NAMALWA (cell line): ENCODE measurements at regions not wholly inside any gene's neighbourhood (a gene's known extent, or its start where the extent isn't known, plus 50 kb on each side); places are given as distances from the start of the nearest gene placed in this dataset.

ENCODE experiments used
- DNase-seq: peaks from one replicate; pipeline ENCODE4 v3.0.0-alpha.2; 2015; ENCODE audit warnings: low spot score

DNA sequence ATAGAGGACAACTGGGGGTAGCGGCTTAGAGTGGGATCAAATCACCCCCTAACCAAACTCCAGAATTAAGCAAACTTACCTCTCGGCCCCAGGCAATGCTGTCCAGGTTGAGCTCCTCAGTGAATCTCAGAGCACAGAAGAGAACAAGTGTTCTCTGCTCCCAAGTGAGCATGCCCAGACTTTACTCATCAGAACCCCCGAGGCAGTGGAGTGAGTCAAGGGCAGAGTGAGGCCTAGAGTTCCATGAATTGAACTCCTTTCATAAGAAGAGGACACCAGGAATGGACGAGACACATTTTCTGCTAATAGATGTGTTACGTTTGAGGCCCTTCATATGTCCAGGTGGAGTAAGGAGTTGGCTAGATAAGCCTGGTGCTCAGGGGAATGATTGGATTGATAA is 134.0 kb upstream of the DTNBP1 start:
- DNase-seq = no peak

DNA sequence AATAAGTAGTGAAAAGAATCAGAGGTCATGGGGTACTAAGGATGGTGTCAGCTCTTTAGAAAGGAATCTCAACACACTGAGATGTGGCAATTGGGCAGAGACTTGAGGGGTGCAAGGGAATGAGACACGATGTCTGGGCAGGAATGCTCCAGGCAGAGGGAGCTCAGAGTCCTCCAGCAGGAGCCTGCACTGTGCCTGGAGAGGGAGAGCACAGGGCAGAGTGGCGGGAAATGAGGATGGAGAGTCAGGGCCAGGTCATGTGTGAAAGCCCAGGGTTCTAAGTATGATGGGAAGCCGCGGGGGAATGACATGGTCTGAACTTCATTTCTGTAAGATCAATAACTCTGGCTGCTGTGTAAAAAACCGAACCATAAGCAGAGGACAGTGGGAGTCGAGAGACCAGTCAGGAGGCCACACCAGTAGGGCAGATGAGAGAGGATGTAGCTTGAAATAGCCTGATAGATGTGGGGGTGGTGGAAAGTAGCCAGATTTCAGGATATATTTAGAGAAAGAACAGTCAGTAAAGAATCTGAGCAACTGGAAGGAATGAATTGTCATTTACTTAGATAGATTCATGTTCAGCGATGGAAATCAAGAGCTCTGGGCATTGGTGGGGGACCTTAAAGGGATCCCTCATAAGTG is 133.4 kb upstream of the DTNBP1 start:
- no peak for DNase-seq

DNA sequence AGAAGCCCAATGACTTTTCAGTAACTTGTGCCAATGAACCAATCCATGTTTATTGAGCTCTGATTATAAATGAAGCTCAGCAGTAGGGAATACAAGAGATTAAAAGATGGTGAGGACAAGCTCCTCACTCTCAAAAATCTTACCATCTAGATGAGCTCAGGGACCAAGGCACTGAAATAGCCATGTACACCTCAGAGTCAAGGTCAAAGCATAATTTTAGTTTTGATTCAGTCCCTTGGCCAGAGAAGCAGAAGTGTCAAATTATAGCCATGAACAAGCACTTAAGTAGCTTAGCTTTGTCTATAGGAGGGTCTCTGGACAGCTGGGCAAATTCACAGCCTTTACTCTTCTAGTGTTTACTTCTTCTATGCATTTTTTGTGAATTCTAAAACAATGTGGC is 131.0 kb upstream of the DTNBP1 start:
- DNase-seq = no peak

DNA sequence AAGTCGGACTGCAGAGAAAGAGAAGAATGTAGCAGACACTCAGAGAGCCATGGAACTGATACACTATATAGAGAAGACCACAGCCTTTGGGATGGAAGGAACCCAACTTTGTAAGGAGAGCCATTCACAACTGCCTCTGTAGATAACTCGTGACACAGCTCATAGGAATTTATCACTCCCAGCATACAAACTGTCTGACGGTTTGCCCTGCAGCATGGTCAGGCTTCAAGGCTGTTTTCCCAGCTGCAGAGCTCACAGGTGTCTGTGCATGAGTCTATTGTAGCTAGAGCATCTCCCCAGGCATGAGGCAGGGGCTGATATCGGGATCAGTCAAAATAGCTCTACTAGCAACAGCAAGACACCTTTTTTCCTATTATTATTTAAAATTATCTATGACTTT is 130.5 kb upstream of the DTNBP1 start:
- DNase-seq = no peak

DNA sequence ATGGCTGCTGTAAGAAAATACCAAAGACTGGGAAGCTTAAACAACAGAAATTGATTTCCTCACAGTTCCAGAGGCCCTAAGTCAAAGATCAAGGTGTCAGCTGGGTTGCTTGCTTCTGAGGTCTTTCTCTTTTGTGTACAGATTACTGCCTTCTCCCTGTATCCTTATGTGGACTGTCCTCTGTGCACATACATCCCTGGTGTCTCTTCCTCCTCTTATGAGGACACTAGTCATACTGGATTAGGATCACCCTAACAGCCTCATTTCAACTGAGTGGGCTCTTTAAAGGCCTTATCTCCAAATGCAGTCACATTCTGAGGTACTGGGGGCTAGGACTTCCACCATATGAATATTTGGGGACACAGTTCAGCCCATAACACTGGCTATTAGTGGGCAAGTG is 130.0 kb upstream of the DTNBP1 start:
- no peak for DNase-seq

DNA sequence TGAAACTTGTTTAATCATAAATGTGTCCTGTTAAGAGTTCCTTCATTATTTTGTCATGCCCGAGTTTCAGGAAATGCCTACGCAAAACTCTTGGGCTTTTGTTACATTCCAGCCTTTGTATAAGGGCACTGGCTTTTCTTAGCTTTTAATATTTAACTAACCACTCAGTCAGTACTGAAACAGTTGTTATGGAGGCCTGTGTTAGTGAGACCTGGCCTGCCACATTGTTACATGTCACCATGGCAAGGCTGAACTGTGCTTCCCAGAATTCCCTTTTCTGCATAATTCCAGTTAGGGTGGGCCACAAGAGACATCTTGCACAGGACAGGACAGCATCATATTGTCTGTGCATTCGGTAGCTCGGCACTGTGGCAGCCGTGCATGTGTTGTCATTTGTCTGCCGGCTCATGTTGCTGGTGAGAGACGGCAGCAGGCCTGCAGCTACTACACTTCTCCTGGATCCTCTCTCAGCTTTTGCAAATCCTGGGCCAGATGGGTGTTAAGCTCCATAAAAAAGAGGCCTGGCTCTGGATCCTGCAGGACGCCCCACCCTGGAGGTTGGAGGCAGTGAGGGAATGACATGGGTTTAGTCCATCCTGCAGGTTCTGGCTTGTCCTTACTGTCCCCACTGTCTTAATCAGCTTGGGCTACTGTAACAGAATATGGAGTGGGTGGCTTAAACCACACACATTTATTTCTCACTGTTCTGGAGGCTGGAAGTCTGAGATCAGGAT is 128.8 kb upstream of the DTNBP1 start:
- DNase-seq = no peak

DNA sequence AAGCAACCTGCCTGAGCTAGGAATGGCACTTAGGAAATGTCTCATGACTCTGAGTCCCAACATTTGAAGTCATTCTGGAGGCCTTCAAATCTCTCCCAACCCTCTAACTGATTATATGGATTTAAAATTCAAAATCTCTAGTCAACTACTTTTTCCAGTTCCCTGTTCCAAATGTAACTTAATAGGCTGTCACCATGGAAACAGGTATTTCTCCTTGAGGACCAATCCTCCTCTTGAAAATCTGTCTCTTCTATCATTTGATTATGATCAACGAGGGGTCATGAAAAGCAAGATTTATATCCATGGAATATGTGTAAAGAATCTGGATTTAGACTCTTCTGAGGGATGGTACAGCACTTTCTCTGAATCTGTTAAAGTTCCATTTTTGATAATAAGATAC is 127.3 kb upstream of the DTNBP1 start:
- no peak for DNase-seq

DNA sequence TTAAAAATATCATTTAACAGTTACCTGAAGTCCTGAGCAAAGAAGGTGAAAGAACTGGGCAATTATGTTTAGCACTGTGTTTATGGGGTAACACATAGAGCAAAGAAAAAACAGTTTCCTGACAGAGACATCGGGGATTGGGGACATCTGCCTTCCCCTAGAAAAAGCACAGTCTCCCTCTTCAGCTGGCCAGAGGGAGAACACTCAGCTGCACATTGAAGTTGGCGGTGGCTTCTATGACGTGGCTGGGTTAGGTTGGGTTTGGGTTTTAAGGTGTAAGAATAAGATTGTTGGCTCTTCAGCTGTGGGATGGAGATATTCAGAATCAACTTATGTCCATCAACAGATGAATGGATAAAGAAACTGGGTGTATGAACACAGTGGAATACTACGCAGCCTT is 124.0 kb upstream of the DTNBP1 start:
- DNase-seq = no peak

DNA sequence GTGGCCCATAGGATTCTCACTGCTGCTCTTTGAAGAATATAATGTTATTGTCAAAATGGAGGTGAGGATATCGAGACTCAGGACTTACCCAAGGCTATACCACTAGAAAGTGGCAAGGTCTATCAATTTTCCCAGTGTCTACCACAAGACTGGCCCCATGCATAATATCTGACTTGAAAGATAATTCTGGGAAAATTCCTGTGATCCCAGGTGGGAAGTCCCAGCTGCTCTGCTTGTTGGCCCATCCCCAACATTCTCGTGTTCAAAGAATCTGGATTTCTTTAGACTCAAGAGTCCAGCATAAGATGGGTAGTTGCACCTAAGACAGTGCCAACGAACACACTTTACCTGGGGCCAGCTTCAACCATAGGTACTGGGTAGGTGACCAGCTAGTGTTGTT is 120.7 kb upstream of the DTNBP1 start:
- DNase-seq = no peak

DNA sequence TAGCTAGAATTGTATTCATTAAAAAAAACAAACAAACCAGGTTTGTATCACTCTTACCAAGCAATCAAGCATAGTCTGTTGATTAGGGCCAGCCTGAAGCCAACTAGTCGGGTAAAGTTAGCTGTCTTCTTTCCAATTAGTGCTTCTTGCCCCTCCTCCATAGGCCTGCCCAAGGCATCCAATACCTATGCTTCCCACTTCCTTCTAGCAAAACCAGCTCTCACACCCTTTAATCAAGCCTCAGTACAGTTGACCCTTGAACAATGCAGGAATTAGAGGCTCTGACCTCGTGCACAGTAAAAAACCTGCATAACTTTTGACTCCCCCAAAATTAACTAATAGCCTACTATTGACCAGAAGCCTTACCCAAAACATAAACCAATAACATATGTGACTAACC is 119.1 kb upstream of the DTNBP1 start:
- no peak for DNase-seq

DNA sequence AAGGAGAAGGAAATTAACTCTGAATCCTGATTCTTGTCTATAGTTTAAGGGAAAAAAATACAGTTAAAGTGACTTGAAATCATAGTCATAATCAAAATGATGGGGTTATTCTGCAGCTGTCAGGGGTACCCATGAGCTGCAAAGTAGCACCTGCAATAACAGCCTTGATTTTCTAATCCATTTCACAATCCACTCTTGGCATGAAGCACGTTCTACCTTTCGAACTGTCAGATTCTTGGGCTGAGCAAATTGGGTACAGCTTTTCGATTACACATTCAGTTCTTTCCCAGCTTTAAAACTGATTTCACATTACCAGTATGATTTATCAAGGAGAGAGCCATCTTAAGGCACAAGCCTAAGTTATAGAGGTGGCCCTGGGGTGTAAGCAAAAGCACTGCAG is 118.5 kb upstream of the DTNBP1 start:
- DNase-seq = no peak

DNA sequence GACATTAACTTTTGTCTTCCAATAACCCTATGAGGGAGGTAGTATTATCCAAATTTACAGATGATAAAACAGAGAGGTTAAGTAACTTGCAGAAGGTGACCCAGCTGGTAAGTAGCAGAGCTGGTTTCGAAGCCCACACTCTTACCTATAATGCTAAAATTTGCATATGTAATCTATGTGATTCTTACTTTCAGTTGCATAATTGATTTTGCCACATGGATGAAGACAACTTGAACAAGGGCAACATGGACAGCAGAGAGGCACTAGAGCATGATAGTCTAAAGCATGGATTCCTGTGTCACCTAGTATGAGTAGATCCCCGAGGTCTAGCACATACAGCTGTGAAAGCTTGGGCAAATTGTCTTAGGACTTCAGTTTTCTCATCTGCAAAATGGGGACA is 117.6 kb upstream of the DTNBP1 start:
- no peak for DNase-seq

DNA sequence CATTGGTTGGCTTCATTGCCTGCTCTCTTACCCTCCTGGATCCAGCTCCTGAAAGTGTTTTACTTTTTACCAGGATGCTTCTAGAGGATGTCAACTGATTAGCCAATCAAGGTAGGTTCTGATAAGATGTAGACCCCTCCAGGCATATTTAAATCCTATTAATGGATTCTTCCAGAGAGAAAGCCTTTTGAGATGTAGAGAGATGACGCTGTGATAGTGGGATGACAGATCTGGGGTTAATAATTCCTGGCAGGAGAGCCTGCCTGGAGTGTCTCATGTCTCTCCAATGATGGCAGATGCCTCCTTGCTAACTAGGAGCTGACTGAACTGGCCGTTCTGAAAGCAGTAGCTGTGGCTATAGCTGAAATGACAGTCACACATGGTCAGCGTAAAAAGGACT is 116.9 kb upstream of the DTNBP1 start:
- no peak for DNase-seq

DNA sequence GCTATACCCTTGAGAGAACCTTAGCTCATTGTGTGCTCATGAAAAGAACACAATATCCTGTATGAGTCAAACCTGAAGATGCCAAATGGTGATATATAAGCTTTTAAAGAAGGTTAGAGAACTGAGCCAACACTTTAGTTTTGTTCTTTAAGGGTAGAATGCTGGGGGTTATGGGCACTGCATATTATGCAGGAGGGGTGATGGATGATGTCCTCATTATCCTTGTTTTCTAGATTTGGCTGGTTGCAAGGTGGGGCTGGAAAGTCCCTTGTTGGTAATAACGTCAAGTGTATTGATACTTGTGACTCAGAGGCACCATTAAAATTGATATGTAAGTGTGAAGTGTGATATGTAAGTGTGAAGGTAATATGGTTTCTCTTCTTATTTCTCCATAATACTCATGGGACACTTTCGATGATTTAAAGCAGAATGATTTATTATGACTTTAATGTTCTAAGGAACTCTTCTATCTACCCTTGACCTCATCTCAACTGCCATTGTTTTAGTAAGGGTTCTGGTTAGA is 113.7 kb upstream of the DTNBP1 start:
- no peak for DNase-seq

DNA sequence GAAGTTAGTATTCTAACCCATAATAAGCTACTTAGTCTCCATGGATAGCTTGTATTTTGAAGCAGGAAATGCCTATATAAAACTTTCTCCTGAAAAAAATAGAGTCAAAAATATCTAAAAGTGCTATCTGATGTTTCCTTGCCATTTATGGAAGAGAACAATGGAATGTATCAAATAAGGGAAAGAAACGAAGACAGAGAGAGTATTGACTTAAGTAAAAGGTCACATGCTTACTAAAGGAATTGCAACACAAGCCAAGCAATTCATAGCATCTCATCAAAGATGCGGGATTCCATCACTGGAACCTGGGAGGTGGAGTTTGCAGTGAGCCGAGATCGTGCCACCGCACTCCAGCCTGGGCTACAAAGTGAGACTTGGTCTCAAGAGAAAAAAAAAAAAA is 112.9 kb upstream of the DTNBP1 start:
- DNase-seq = no peak

DNA sequence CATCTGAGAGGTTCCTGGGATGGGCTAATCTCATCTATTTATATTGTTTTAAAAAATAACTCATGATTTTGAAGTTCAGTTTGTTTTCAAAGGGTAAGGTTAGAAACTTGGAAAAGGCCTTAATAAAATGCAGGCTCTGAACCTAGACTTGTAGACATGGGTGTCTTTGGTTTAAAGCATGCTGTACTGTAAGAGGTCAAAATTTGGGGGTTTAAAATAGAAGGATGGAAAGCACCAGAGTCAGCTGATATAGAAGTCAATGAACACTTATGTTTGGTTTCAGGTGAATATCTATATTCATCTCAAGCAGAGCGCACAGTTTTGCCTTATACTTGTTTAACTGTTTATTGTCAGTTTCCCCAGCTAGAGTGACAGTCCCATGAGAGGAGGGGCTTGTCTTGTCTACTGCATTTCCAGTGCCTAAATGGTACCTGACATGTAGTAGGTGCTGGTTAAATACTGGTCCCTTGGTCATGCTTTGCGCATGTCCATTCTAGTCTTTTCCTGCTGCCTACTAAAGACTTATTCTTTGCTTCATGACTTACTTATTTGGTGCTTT is 112.3 kb upstream of the DTNBP1 start:
- DNase-seq = no peak

DNA sequence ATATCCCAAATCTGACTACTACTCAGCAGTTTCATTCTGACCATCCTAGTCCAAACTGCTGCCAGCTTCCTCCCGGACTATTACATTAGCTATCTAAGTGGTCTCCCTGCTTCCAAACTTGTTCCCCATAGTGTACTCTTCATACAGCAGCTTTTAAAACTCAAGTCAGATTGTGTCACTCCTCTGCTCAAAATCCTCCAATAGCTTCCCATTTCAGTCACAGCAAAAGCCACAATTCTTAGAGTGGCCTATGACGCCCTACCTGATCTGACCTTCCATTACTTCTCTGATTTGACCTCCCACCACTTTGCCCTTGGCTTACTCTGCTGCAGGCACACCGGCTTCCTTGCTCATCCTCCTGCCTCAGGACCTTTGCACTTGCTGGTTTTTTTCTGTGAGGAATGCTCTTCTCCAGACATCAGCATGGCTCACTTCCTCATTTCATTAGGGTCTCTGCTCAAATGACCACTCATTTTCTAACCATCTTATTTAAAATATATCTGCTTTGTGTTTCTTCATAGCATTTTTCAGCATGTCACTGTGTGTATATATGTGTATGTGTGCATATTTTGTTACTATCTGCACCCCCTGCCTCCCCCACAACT is 111.1 kb upstream of the DTNBP1 start:
- DNase-seq = no peak

DNA sequence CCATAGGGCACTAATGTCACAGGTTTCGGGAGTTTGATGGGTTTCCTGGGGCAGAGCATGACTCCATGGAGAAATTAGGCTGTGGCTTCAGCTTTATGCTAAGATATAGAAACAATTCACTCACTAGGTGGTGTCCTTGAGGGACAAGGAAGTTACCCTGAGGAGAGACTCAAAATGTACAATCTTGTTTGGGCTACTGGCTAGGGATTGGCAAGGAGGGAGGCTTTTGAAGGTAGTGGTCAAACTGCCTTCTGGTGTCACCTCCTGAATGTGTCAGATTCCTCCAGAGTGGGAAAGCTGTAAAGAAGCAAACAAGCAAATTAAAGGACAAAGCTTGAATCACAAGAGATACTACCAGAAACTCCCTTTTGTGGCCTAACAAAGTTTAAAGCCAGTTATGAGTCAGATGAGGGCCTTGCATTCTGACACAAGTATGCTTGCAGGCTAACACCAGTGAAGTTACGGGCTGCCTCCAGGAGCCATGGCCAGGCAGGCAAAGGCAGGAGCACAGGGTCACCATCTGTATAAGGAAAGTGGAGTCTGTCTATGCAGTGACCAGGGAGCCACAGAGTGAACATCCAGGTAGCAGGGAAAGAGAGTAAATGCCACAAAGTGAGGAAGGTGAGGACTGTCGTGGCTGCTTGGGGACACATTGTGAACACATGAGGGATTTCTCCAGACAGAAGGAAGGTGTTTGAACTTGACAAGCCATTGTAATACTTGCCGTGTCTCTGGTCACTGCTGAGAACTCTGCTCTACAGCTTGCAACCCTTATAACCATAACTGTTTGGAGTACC is 107.7 kb upstream of the DTNBP1 start:
- peak; percentile 5 for DNase-seq

DNA sequence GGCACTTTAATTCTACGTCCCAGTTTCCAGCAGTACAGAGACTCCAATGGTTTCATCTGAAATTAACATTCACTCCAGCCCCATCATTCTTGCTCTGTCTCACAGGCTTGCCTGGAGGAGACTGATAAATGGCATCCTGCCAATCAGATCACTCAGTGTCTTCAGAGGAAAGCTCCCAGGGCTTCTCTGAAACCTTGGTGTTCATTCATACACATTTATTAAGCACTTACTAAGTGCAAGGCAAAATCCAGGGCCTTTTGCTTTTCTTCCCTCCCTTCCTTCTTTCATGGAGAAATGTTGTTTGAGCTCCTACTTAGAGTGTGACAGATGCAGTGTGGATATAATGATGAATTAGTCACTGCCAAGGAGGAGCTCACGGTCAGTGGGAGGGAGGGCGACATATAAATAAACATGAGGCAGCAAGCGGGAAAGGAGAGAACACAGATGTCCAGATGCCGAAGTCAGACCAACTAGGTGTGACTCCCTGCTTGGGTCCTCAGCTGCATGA is 106.7 kb upstream of the DTNBP1 start:
- DNase-seq = no peak

DNA sequence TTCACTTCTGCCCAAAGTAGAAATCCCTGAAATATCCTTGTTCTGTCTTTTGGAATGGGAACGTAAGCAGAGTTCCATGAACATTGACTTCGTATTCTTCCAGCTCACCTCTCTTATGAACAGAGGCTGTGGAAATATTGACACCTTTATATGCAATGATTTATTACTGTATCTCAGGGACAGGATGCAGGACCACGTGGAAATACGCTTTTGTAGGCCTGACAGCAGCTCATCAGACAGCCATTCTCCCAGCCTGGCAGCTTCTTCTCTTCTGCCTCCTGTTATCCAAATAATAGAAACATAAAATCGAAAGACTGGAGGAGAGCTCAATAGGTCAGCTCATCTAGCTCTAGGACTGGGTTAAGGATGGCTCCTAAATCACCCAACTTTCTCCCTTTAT is 106.2 kb upstream of the DTNBP1 start:
- DNase-seq = no peak

DNA sequence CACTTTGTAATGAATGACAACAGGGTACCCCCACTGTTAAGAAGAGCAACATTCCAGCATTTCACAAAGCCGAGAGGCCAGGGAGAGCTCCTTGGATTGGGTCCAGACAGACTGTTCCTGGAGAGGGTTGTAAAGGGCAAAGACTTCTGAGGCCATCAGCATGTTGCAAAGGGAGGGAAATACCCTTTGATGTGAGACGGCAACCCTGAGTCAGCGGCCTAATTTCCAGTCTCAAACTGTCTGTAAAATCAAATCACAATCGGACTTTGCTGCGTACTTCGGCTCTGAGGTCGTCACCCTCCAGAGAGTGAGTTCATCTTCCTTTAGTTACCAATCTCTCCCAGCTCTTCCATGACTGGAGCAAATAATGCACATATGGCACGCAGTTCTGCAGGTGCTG is 101.0 kb upstream of the DTNBP1 start:
- DNase-seq = no peak

DNA sequence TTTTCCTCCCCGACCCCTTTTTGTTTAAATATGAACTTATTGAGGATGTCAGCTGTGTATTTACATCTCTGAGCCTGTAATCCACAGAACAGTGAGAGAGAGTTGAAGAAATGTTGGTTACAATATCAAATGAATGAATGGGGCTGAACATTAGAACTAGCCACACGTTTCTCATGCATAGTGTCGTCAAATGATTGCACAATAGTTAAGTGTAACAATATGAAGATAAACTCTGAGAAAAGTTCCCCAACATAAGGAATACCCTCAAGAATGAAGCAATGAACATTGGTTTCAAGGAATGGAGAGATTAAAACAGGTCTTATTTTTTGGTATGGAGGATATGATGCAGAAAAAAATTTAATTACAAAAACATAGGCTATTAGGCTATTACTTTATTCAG is 100.5 kb upstream of the DTNBP1 start:
- no peak for DNase-seq
